HUES48 (cell line): ENCODE measurements at regions not wholly inside any gene's neighbourhood (a gene's known extent, or its start where the extent isn't known, plus 50 kb on each side); places are given as distances from the start of the nearest gene placed in this dataset.

ENCODE experiments used
- H3K27ac ChIP-seq: one replicate; pipeline ENCODE4 v1.7.0; 2013; ENCODE audit warnings: low read depth, low read length, inconsistent platforms
- H3K27me3 ChIP-seq: 2 replicates; pipeline ENCODE4 v1.6.1; 2013; ENCODE audit warnings: mild to moderate bottlenecking, low read length; ENCODE audit not compliant: control insufficient read depth, insufficient read depth
- H3K36me3 ChIP-seq: 2 replicates; pipeline ENCODE4 v1.6.1; 2013; ENCODE audit warnings: low read length; ENCODE audit not compliant: control insufficient read depth, insufficient read depth
- H3K4me1 ChIP-seq: 2 replicates; pipeline ENCODE4 v1.6.1; 2013; ENCODE audit warnings: mild to moderate bottlenecking, low read length; ENCODE audit not compliant: control insufficient read depth, insufficient read depth
- H3K4me3 ChIP-seq: 2 replicates; pipeline ENCODE4 v1.5.1; 2013; ENCODE audit warnings: mild to moderate bottlenecking, low read depth, low read length
- H3K9ac ChIP-seq: 2 replicates; pipeline ENCODE4 v1.6.1; 2013; ENCODE audit warnings: mild to moderate bottlenecking, low read depth, low read length, moderate library complexity
- H3K9me3 ChIP-seq: 2 replicates; pipeline ENCODE4 v1.6.1; 2013; ENCODE audit warnings: low read length; ENCODE audit not compliant: control insufficient read depth, insufficient read depth

- Histone ChIP-seq H3K27me3 (no peaks in the 10 kb centered on the region), H3K4me1 (no peaks in the 10 kb centered on the region), H3K9me3 (no peaks in the 10 kb centered on the region), H3K9ac (no peak overlapping the region), H3K4me3 (no peak overlapping the region), H3K36me3 (no peaks in the 10 kb centered on the region), H3K27ac (no peak overlapping the region)
Measured at GRCh38 chr5:164610374-164610773, 1105.0 kb downstream of the MAT2B start.

- no peaks in the 10 kb centered on the region for H3K4me1 ChIP-seq
- H3K27me3 ChIP-seq = no peaks in the 10 kb centered on the region
- no peak overlapping the region for H3K9ac ChIP-seq
- H3K27ac ChIP-seq = no peak overlapping the region
- H3K9me3 ChIP-seq = no peaks in the 10 kb centered on the region
- no peak overlapping the region for H3K4me3 ChIP-seq
- H3K36me3 ChIP-seq = no peaks in the 10 kb centered on the region
Measured at GRCh38 chr5:164614707-164615106, 1109.3 kb downstream of the MAT2B start.

- Histone ChIP-seq H3K4me1 (no peaks in the 10 kb centered on the region), H3K9ac (no peak overlapping the region), H3K4me3 (no peak overlapping the region), H3K9me3 (no peaks in the 10 kb centered on the region), H3K27me3 (no peaks in the 10 kb centered on the region), H3K36me3 (no peaks in the 10 kb centered on the region), H3K27ac (no peak overlapping the region)
Measured at GRCh38 chr5:164617290-164617689, 1111.9 kb downstream of the MAT2B start.

- H3K36me3 ChIP-seq = no peaks in the 10 kb centered on the region
- no peaks in the 10 kb centered on the region for H3K27me3 ChIP-seq
Measured at GRCh38 chr5:164627021-164627420, 1121.6 kb downstream of the MAT2B start.

GRCh38 chr5:164636456-164636855 lies 1131.0 kb downstream of the MAT2B start:
- H3K9ac ChIP-seq = no peak overlapping the region
- H3K27ac ChIP-seq = no peak overlapping the region
- no peaks in the 10 kb centered on the region for H3K36me3 ChIP-seq
- H3K27me3 ChIP-seq = no peaks in the 10 kb centered on the region
- no peak overlapping the region for H3K4me3 ChIP-seq
- no peaks in the 10 kb centered on the region for H3K4me1 ChIP-seq
- no peaks in the 10 kb centered on the region for H3K9me3 ChIP-seq

More at GRCh38 chr5:164627021-164627420, 1121.6 kb downstream of the MAT2B start:
- Histone ChIP-seq H3K9ac (no peak overlapping the region), H3K27ac (no peak overlapping the region), H3K4me3 (no peak overlapping the region), H3K4me1 (no peaks in the 10 kb centered on the region), H3K9me3 (no peaks in the 10 kb centered on the region)

- Histone ChIP-seq H3K27ac (no peak overlapping the region), H3K4me1 (no peaks in the 10 kb centered on the region), H3K9me3 (no peaks in the 10 kb centered on the region), H3K36me3 (no peaks in the 10 kb centered on the region), H3K9ac (no peak overlapping the region), H3K4me3 (no peak overlapping the region), H3K27me3 (no peaks in the 10 kb centered on the region)
Measured at GRCh38 chr5:164637931-164638521, 1132.6 kb downstream of the MAT2B start.

GRCh38 chr5:164649266-164649665 lies 1143.8 kb downstream of the MAT2B start:
- no peaks in the 10 kb centered on the region; the same call in 1 of the 2 replicates for H3K4me1 ChIP-seq
- H3K36me3 ChIP-seq = no peaks in the 10 kb centered on the region
- no peaks in the 10 kb centered on the region for H3K9me3 ChIP-seq
- no peak overlapping the region for H3K9ac ChIP-seq
- H3K27ac ChIP-seq = no peak overlapping the region
- no peak overlapping the region for H3K4me3 ChIP-seq
- no peaks in the 10 kb centered on the region for H3K27me3 ChIP-seq

- Histone ChIP-seq H3K27me3 (no peaks in the 10 kb centered on the region), H3K9me3 (no peaks in the 10 kb centered on the region), H3K36me3 (no peaks in the 10 kb centered on the region), H3K4me1 (no peaks in the 10 kb centered on the region; the same call in 1 of the 2 replicates), H3K4me3 (no peak overlapping the region), H3K9ac (no peak overlapping the region), H3K27ac (no peak overlapping the region)
Measured at GRCh38 chr5:164650427-164650826, 1145.0 kb downstream of the MAT2B start.

- no peak overlapping the region for H3K4me3 ChIP-seq
- H3K36me3 ChIP-seq = no peaks in the 10 kb centered on the region
- H3K27me3 ChIP-seq = no peaks in the 10 kb centered on the region
- H3K9me3 ChIP-seq = no peaks in the 10 kb centered on the region
- H3K9ac ChIP-seq = no peak overlapping the region
- H3K27ac ChIP-seq = no peak overlapping the region
- H3K4me1 ChIP-seq = no peaks in the 10 kb centered on the region; the same call in 1 of the 2 replicates
Measured at GRCh38 chr5:164651546-164652275, 1146.3 kb downstream of the MAT2B start.

- Histone ChIP-seq H3K27me3 (no peaks in the 10 kb centered on the region), H3K4me3 (no peak overlapping the region), H3K36me3 (no peaks in the 10 kb centered on the region), H3K4me1 (no peaks in the 10 kb centered on the region; the same call in 1 of the 2 replicates), H3K9ac (no peak overlapping the region), H3K27ac (no peak overlapping the region), H3K9me3 (no peaks in the 10 kb centered on the region)
Measured at GRCh38 chr5:164652276-164652660, 1146.8 kb downstream of the MAT2B start.

- Histone ChIP-seq H3K4me1 (peaks cover 6% of the 10 kb centered on the region; the same call in 1 of the 2 replicates), H3K9ac (no peak overlapping the region), H3K9me3 (no peaks in the 10 kb centered on the region), H3K27me3 (no peaks in the 10 kb centered on the region), H3K4me3 (no peak overlapping the region), H3K27ac (no peak overlapping the region), H3K36me3 (no peaks in the 10 kb centered on the region)
Measured at GRCh38 chr5:164663198-164663989, 1158.0 kb downstream of the MAT2B start.
